Epithelial cell of esophagus (primary cell): ENCODE measurements at regions not wholly inside any gene's neighbourhood (a gene's known extent, or its start where the extent isn't known, plus 50 kb on each side); places are given as distances from the start of the nearest gene placed in this dataset.

Source experiments
- DNase-seq: peaks from one replicate; pipeline ENCODE4 v3.0.0; 2010; ENCODE audit warnings: low read depth
- H3K4me3 ChIP-seq: 2 replicates; pipeline ENCODE4 v1.5.1; 2011; ENCODE audit warnings: mild to moderate bottlenecking, low read length, control low read depth
- CTCF ChIP-seq: IDR thresholded peaks from 2 replicates; pipeline ENCODE4 v1.5.1; 2011; ENCODE audit warnings: low read depth, mild to moderate bottlenecking, low read length, control low read depth, inconsistent platforms; ENCODE audit not compliant: insufficient read depth; ENCODE audit errors: missing control alignments

- H3K4me3 ChIP-seq, result no peak overlapping the region
- no peak for DNase-seq
- TF ChIP-seq CTCF, result no peak
These were observed 766.1 kb downstream of the IRX1 start for GRCh38 chr5:4361753-4362152.

DNA sequence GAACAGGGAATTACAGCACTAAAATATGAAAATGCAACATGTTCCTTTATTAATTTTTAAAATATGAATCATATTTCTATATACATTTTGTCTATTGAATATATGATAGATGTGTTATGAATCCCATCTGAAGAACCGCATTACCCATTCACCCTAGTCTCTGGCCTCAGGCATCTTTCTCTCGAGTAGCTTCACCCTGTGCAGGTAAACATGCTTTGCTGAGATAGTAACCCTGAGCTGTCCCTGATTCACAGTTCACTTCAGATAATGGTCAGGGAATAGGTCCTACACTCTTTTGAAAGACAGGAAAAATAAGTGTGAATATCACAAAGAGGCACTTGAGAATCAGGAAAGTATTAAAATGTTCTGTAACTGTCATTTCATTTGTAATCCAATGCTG, 766.8 kb downstream of the IRX1 start:
- no peak for TF ChIP-seq CTCF
- H3K4me3 ChIP-seq, result no peak overlapping the region
- DNase-seq, result peak; percentile 7

GRCh38 chr5:4363045-4363444, 767.4 kb downstream of the IRX1 start:
- H3K4me3 ChIP-seq, result no peak overlapping the region
- DNase-seq, result no peak
- TF ChIP-seq CTCF, result no peak

DNA sequence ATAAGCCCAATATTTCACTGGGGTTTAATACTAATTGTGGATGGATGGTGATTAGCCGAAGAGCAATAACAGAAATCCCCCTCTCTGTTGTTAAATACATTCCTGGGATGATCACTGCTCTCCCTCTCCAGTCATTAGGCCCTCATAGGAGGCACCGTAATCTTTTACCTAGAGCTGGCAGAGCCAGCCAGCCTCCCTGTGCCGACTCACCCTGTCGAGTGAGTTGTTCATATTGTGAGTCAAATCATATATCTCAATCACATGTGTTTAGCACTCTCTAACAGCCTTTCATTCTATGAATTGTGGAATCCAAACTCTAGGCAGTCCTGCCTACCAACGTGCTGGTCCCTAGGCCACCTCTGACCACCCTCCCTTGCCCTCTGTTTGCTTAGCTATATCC, 771.0 kb downstream of the IRX1 start:
- TF ChIP-seq CTCF, result no peak
- peak; percentile 5 for DNase-seq
- H3K4me3 ChIP-seq, result no peak overlapping the region

DNA sequence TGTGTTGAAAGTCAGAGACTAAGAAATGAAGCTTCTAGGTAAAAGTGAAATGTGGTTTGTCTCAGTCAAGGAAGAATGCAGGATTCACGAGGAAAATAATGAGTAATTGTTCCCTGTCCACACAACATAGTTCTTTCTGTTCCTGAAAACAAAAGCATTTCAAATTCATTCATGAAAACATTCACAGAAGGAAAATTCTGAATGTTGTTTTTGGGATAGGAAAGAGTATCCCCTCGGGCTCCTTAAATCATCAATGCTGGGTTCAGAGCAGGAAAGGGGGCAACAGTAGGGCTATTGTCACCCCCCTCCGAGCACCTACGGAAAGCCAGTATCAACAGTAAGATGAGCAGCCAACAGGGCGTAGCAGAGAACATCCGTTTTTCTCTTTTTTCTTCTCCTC, 769.9 kb upstream of the ADAMTS16 start:
- H3K4me3 ChIP-seq, result no peak overlapping the region
- TF ChIP-seq CTCF, result no peak

DNA sequence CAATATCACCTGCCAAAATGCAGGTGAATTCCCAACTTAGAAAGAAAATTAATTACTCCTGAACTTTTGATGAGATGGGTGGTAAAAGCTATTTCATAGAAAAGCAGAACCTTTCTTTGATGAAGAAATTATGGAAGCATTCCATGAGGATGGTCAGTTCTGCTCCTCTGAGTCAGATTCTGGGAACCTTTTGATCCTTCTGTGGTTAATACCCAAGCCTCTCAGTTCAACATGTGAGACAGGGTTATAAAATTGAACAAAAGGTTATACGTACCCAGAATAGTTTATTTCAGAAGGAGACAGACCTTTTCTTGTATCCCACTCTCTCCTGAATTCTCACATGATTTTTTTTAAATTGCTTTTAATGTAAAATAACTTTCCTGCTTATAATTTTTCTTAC, 767.6 kb upstream of the ADAMTS16 start:
- no peak for TF ChIP-seq CTCF
- DNase-seq, result no peak
- H3K4me3 ChIP-seq, result no peak overlapping the region

More for the DNA sequence above, 769.9 kb upstream of the ADAMTS16 start:
- no peak for DNase-seq

- no peak overlapping the region for H3K4me3 ChIP-seq
- no peak for TF ChIP-seq CTCF
- no peak for DNase-seq
These were observed 766.9 kb upstream of the ADAMTS16 start for GRCh38 chr5:4373051-4373820.
